Activated naive CD4-positive, alpha-beta T cell treated with Interleukin-2 at 50 U/mL for 16 hours (primary cell): ENCODE measurements at regions not wholly inside any gene's neighbourhood (a gene's known extent, or its start where the extent isn't known, plus 50 kb on each side); places are given as distances from the start of the nearest gene placed in this dataset.
A peak's percentile ranks its signal among the peaks of the same experiment; 100 is the strongest.

ENCODE experiments used
- DNase-seq: peaks from one replicate; pipeline ENCODE4 v3.0.0-alpha.2; 2020

GRCh38 chr16:85258166-85258565 is 145.9 kb upstream of the CIBAR2 start:
- DNase-seq: no peak

GRCh38 chr16:85258629-85259028 is 146.4 kb upstream of the CIBAR2 start:
- DNase-seq: no peak

- DNase-seq: no peak
These were observed 147.0 kb upstream of the CIBAR2 start for GRCh38 chr16:85259115-85259831.

GRCh38 chr16:85259832-85260167 is 147.5 kb upstream of the CIBAR2 start:
- no peak for DNase-seq

GRCh38 chr16:85261204-85261603 is 148.9 kb upstream of the CIBAR2 start:
- DNase-seq: no peak

GRCh38 chr16:85261657-85262557 is 149.6 kb upstream of the CIBAR2 start:
- no peak for DNase-seq

GRCh38 chr16:85262558-85263238 is 150.4 kb upstream of the CIBAR2 start:
- DNase-seq: no peak

- DNase-seq: no peak
These were observed 150.9 kb upstream of the CIBAR2 start for GRCh38 chr16:85263239-85263585.

- no peak for DNase-seq
These were observed 152.5 kb upstream of the CIBAR2 start for GRCh38 chr16:85264752-85265151.

GRCh38 chr16:85265161-85265784 is 153.0 kb upstream of the CIBAR2 start:
- DNase-seq: no peak

GRCh38 chr16:85265810-85266209 is 153.5 kb upstream of the CIBAR2 start:
- DNase-seq: no peak

- no peak for DNase-seq
These were observed 154.6 kb upstream of the CIBAR2 start for GRCh38 chr16:85266857-85267256.

GRCh38 chr16:85267414-85267945 is 155.2 kb upstream of the CIBAR2 start:
- DNase-seq: no peak

GRCh38 chr16:85269165-85269564 is 156.9 kb upstream of the CIBAR2 start:
- no peak for DNase-seq

- no peak for DNase-seq
These were observed 158.1 kb upstream of the CIBAR2 start for GRCh38 chr16:85270374-85270773.

- DNase-seq: no peak
These were observed 158.9 kb upstream of the CIBAR2 start for GRCh38 chr16:85271198-85271597.

- no peak for DNase-seq
These were observed 161.0 kb upstream of the CIBAR2 start for GRCh38 chr16:85273293-85273692.

- DNase-seq: no peak
These were observed 162.2 kb upstream of the CIBAR2 start for GRCh38 chr16:85274501-85274900.

- DNase-seq: no peak
These were observed 162.7 kb upstream of the CIBAR2 start for GRCh38 chr16:85274924-85275323.

- DNase-seq: peak; percentile 56
These were observed 163.4 kb upstream of the CIBAR2 start for GRCh38 chr16:85275533-85276249.

- DNase-seq: no peak
These were observed 164.0 kb upstream of the CIBAR2 start for GRCh38 chr16:85276258-85276657.

- no peak for DNase-seq
These were observed 164.4 kb upstream of the CIBAR2 start for GRCh38 chr16:85276721-85277120.
